ENCODE measurements at regions not wholly inside any gene's neighbourhood (a gene's known extent, or its start where the extent isn't known, plus 50 kb on each side); places are given as distances from the start of the nearest gene placed in this dataset.

- TF ChIP-seq CTCF (conservative IDR thresholded peaks at IDR 0.05; ENCODE audit: low read depth, low read length) (no peak), EZH2 (IDR thresholded peaks at IDR 0.05; ENCODE audit: borderline replicate concordance, low read depth, low read length, poor library complexity, severe bottlenecking) (no peak)
Observed at GRCh38 chr4:160044693-160045092, 941.8 kb downstream of the RAPGEF2 start.

Measured in A673 (cell line).